IMR-90 (cell line): ENCODE measurements at regions not wholly inside any gene's neighbourhood (a gene's known extent, or its start where the extent isn't known, plus 50 kb on each side); places are given as distances from the start of the nearest gene placed in this dataset.

ENCODE experiments used
- ATAC-seq: fragments of 200-7000 bp; cut with Tn5 transposase; 2 replicates; pipeline ENCODE4 v1.9.1; 2020; ENCODE audit warnings: low read depth, mild to moderate bottlenecking, moderate library complexity
- BruUV-seq: library from RNA; stranded (reverse); fragments of 400-500 nt; replicated peaks from 2 replicates; lab custom pipeline; 2021; lab: Mats Ljungman, UMichigan
- CTCF ChIA-PET: fragments of 300-600 bp; formaldehyde crosslinking; extraction: SDS; loops from one replicate; lab custom pipeline; 2021; ENCODE audit warnings: antibody characterized with exemption; lab: Yijun Ruan, JAX
- POLR2A ChIA-PET: fragments of 300-600 bp; sonication (Branson Sonifier 250); formaldehyde crosslinking; loops from one replicate; lab custom pipeline; 2022; ENCODE audit warnings: antibody characterized with exemption; ENCODE audit not compliant: unreplicated experiment; lab: Charles Lee
- DNase-seq: peaks from one replicate; pipeline ENCODE4 v3.0.0; 2013
- H2AFZ ChIP-seq: replicated peaks from 2 replicates; pipeline ENCODE3; 2013; ENCODE audit warnings: low read length, mild to moderate bottlenecking; ENCODE audit not compliant: poor library complexity
- H2AK5ac ChIP-seq: 2 replicates; pipeline ENCODE4 v1.6.1; 2013; ENCODE audit warnings: low read depth, low read length, inconsistent platforms
- H2AK9ac ChIP-seq: replicated peaks from 2 replicates; pipeline ENCODE3; 2013; ENCODE audit warnings: mild to moderate bottlenecking, low read depth, low read length, moderate library complexity; ENCODE audit not compliant: poor library complexity
- H2BK120ac ChIP-seq: 2 replicates; pipeline ENCODE4 v1.6.1; 2013; ENCODE audit warnings: low read depth, low read length, inconsistent platforms
- H2BK15ac ChIP-seq: 3 replicates; pipeline ENCODE4 v1.6.1; 2013; ENCODE audit warnings: low read depth, low read length, inconsistent platforms
- H2BK20ac ChIP-seq: 2 replicates; pipeline ENCODE4 v1.6.1; 2013; ENCODE audit warnings: low read depth, mild to moderate bottlenecking, inconsistent platforms, low read length, moderate library complexity
- H2BK5ac ChIP-seq: 2 replicates; pipeline ENCODE4 v1.6.1; 2013; ENCODE audit warnings: mild to moderate bottlenecking, low read depth, low read length, inconsistent platforms; ENCODE audit not compliant: poor library complexity, severe bottlenecking
- H3K14ac ChIP-seq: replicated peaks from 2 replicates; pipeline ENCODE4 v1.6.1; 2013; ENCODE audit warnings: low read depth, low read length, inconsistent platforms
- H3K18ac ChIP-seq: 2 replicates; pipeline ENCODE4 v1.6.1; 2013; ENCODE audit warnings: low read depth, low read length, control low read depth
- H3K23ac ChIP-seq: 2 replicates; pipeline ENCODE4 v1.6.1; 2013; ENCODE audit warnings: low read depth, low read length, inconsistent platforms
- H3K27ac ChIP-seq: 2 replicates; pipeline ENCODE4 v1.5.1; 2013; ENCODE audit warnings: mild to moderate bottlenecking, control low read depth, low read length; ENCODE audit not compliant: insufficient read depth
- H3K27me3 ChIP-seq: 2 replicates; pipeline ENCODE4 v1.6.1; 2013; ENCODE audit warnings: low read length; ENCODE audit not compliant: control insufficient read depth, insufficient read depth
- H3K36me3 ChIP-seq: 2 replicates; pipeline ENCODE4 v1.6.1; 2013; ENCODE audit warnings: low read length, mixed read lengths; ENCODE audit not compliant: control insufficient read depth, insufficient read depth
- H3K4ac ChIP-seq: 2 replicates; pipeline ENCODE4 v1.6.1; 2013; ENCODE audit warnings: low read depth, low read length, inconsistent platforms
- H3K4me1 ChIP-seq: 2 replicates; pipeline ENCODE4 v1.6.1; 2013; ENCODE audit warnings: low read length, mixed read lengths; ENCODE audit not compliant: control insufficient read depth, insufficient read depth
- H3K4me2 ChIP-seq: 2 replicates; pipeline ENCODE4 v1.6.1; 2013; ENCODE audit warnings: low read depth, mild to moderate bottlenecking, control low read depth, low read length, moderate library complexity
- H3K4me3 ChIP-seq: 2 replicates; pipeline ENCODE4 v1.5.1; 2013; ENCODE audit warnings: low read depth, mild to moderate bottlenecking, control low read depth, low read length, moderate library complexity; ENCODE audit not compliant: insufficient read depth
- H3K56ac ChIP-seq: 2 replicates; pipeline ENCODE4 v1.6.1; 2013; ENCODE audit warnings: low read length, inconsistent platforms; ENCODE audit not compliant: insufficient read depth; ENCODE audit errors: extremely low read depth
- H3K79me1 ChIP-seq, 2 experiments: 2 replicates each; pipeline ENCODE4 v1.6.1; 2013; ENCODE audit warnings: low read length in 2 of 2, inconsistent platforms in 1 of 2, low read depth in 1 of 2
- H3K9ac ChIP-seq: 2 replicates; pipeline ENCODE4 v1.6.1; 2013; ENCODE audit warnings: low read depth, low read length, control low read depth
- H3K9me1 ChIP-seq: 2 replicates; pipeline ENCODE4 v1.6.1; 2013; ENCODE audit warnings: low read length, inconsistent platforms; ENCODE audit not compliant: insufficient read depth
- H3K9me3 ChIP-seq: 2 replicates; pipeline ENCODE4 v1.6.1; 2013; ENCODE audit warnings: low read length; ENCODE audit not compliant: control insufficient read depth, insufficient read depth
- H4K20me1 ChIP-seq: 2 replicates; pipeline ENCODE4 v1.6.1; 2013; ENCODE audit warnings: low read length, inconsistent platforms; ENCODE audit not compliant: insufficient read depth
- H4K5ac ChIP-seq: 2 replicates; pipeline ENCODE4 v1.6.1; 2013; ENCODE audit warnings: mild to moderate bottlenecking, low read depth, low read length, control low read depth
- H4K8ac ChIP-seq, 2 experiments: 2 replicates each; pipeline ENCODE4 v1.6.1; 2013; ENCODE audit warnings: low read depth in 2 of 2, low read length in 2 of 2, control low read depth in 1 of 2, inconsistent platforms in 1 of 2
- H4K91ac ChIP-seq: 2 replicates; pipeline ENCODE4 v1.6.1; 2013; ENCODE audit warnings: low read depth, low read length, inconsistent platforms; ENCODE audit not compliant: insufficient read depth
- BHLHE40 ChIP-seq: fragments of 150-350 bp; IDR thresholded peaks from 2 replicates; pipeline ENCODE4 v1.6.1; 2016; ENCODE audit warnings: mild to moderate bottlenecking, low read depth, low read length
- CEBPB ChIP-seq: IDR thresholded peaks from 2 replicates; pipeline ENCODE4 v1.6.1; 2012; ENCODE audit warnings: low read depth, low read length, improper control_type of control experiment
- MAFK ChIP-seq: IDR thresholded peaks from 2 replicates; pipeline ENCODE4 v1.6.1; 2012; ENCODE audit warnings: low read depth, low read length, improper control_type of control experiment
- MAZ ChIP-seq: IDR thresholded peaks from 2 replicates; pipeline ENCODE4 v1.6.1; 2012; ENCODE audit warnings: low read depth, mild to moderate bottlenecking, low read length, improper control_type of control experiment, moderate library complexity, borderline replicate concordance
- NFE2L2 ChIP-seq: fragments of 150-350 bp; IDR thresholded peaks from 2 replicates; pipeline ENCODE4 v1.6.1; 2016; ENCODE audit warnings: low read depth, mild to moderate bottlenecking, low read length
- RAD21 ChIP-seq: IDR thresholded peaks from 2 replicates; pipeline ENCODE4 v1.6.1; 2012; ENCODE audit warnings: low read length, improper control_type of control experiment
- RCOR1 ChIP-seq: IDR thresholded peaks from 2 replicates; pipeline ENCODE4 v1.6.1; 2012; ENCODE audit warnings: mild to moderate bottlenecking, low read length, improper control_type of control experiment; ENCODE audit not compliant: insufficient replicate concordance
- WGBS, 2 experiments: methylation state at CpG; one replicate each; pipeline versions ENCODE4 v1.1.5 to v1.1.7; 2013; ENCODE audit warnings: missing lambda C conversion rate in 2 of 2; ENCODE audit not compliant: insufficient read length in 1 of 2; ENCODE audit errors: extremely low coverage in 2 of 2; 5-methylcytosine and 5-hydroxymethylcytosine counted together
- dilution Hi-C: fragments of 300-500 bp; cut with HindIII; formaldehyde crosslinking; loops from one replicate; pipeline ENCODE4 v1.14.3; 2018; ENCODE audit warnings: low sequenced_read_pairs; ENCODE audit not compliant: unreplicated experiment
- in situ Hi-C: fragments of 300-500 bp; cut with MboI; formaldehyde crosslinking; loops from 3 replicates; pipeline ENCODE4 v1.14.3; 2019; ENCODE audit warnings: low sequenced_read_pairs, inconsistent platforms, mixed read lengths
- intact Hi-C: fragments of 100-400 bp; cut with micrococcal nuclease; formaldehyde crosslinking; loops from 2 replicates; pipeline ENCODE4 v1.10.0; 2022
- TF ChIP-seq, protein P1 (sequence below): fragments of 150-350 bp; IDR thresholded peaks from 2 replicates; pipeline ENCODE4 v1.6.1; 2017; ENCODE audit warnings: mild to moderate bottlenecking, antibody characterized with exemption, low read length, low read depth
- TF ChIP-seq, protein P2 (sequence below): conservative IDR thresholded peaks from 2 replicates; pipeline ENCODE4 v1.5.1; 2012; ENCODE audit warnings: mild to moderate bottlenecking, low read depth, low read length, improper control_type of control experiment

DNA sequence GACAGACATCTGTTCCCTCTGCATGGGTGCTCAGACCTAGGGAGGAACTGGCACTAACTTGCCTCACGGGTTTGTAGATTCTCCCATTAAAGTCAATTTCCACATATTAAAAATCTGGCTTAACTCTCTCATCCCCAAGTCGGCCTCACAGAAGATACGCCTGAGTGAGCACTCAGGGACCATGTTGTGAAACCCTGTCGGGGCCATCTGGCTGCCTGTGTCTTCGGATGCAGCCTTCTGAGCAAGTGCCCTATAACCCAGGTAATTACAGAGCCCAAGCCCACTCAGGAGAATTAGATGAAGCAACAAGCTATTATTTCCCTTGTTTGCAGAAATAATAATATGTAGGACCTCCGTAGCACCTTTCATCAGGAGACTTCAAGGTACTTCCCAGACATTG lies 219.3 kb upstream of the GLI3 start:
- Histone ChIP-seq H3K14ac (no peak overlapping the region), H3K9me3 (no peaks in the 10 kb centered on the region), H3K4me3 (no peak overlapping the region), H4K20me1 (no peaks in the 10 kb centered on the region), H4K8ac (no peak overlapping the region), H3K23ac (no peak overlapping the region), H3K56ac (no peak overlapping the region), H2BK5ac (no peak overlapping the region), H2AK9ac (no peak overlapping the region), H3K36me3 (no peaks in the 10 kb centered on the region), H3K9ac (no peak overlapping the region), H3K4me2 (no peak overlapping the region), H3K27ac (no peak overlapping the region), H4K5ac (no peak overlapping the region), H3K4me1 (no peaks in the 10 kb centered on the region), H2BK15ac (no peak overlapping the region), H4K91ac (no peak overlapping the region), H2BK20ac (no peak overlapping the region), H2AFZ (no peak overlapping the region), H3K79me1 (no peaks in the 10 kb centered on the region), H2BK120ac (no peak overlapping the region), H2AK5ac (no peak overlapping the region), H3K18ac (no peak overlapping the region), H3K27me3 (peaks cover 1% of the 10 kb centered on the region; the same call in 1 of the 2 replicates), H3K9me1 (no peaks in the 10 kb centered on the region), H3K4ac (no peak overlapping the region)
- ATAC-seq (no peak), DNase-seq (no peak)
- CTCF ChIA-PET, result no interaction called here
- no peak for TF ChIP-seq MAFK
- no peak for TF ChIP-seq CEBPB
- no peak for TF ChIP-seq RAD21
- TF ChIP-seq RCOR1, result no peak
- TF ChIP-seq BHLHE40, result no peak
- no peak for TF ChIP-seq MAZ
- TF ChIP-seq, protein P1, sequence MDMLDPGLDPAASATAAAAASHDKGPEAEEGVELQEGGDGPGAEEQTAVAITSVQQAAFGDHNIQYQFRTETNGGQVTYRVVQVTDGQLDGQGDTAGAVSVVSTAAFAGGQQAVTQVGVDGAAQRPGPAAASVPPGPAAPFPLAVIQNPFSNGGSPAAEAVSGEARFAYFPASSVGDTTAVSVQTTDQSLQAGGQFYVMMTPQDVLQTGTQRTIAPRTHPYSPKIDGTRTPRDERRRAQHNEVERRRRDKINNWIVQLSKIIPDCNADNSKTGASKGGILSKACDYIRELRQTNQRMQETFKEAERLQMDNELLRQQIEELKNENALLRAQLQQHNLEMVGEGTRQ, result no peak
- no peak for TF ChIP-seq NFE2L2
- TF ChIP-seq, protein P2, sequence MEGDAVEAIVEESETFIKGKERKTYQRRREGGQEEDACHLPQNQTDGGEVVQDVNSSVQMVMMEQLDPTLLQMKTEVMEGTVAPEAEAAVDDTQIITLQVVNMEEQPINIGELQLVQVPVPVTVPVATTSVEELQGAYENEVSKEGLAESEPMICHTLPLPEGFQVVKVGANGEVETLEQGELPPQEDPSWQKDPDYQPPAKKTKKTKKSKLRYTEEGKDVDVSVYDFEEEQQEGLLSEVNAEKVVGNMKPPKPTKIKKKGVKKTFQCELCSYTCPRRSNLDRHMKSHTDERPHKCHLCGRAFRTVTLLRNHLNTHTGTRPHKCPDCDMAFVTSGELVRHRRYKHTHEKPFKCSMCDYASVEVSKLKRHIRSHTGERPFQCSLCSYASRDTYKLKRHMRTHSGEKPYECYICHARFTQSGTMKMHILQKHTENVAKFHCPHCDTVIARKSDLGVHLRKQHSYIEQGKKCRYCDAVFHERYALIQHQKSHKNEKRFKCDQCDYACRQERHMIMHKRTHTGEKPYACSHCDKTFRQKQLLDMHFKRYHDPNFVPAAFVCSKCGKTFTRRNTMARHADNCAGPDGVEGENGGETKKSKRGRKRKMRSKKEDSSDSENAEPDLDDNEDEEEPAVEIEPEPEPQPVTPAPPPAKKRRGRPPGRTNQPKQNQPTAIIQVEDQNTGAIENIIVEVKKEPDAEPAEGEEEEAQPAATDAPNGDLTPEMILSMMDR, result no peak
- 65% methylated on average over 4 of the region's 6 CpGs; no CpG with 5 or more reads in 1 of the 2 experiments for WGBS, 2 experiments
- dilution Hi-C loops (no loop called here), intact Hi-C loops (no loop called here), in situ Hi-C loops (no loop called here)
- BruUV-seq, result no TSS peak
- POLR2A ChIA-PET, result no interaction called here
